Progenitor cell of endocrine pancreas (in vitro differentiated cells): ENCODE measurements at regions not wholly inside any gene's neighbourhood (a gene's known extent, or its start where the extent isn't known, plus 50 kb on each side); places are given as distances from the start of the nearest gene placed in this dataset.
A peak's percentile ranks its signal among the peaks of the same experiment; 100 is the strongest.

Source experiments
- DNase-seq: peaks from one replicate; pipeline ENCODE4 v3.0.0; 2021; ENCODE audit warnings: low spot score; ENCODE audit not compliant: unreplicated experiment
- H3K27ac Mint-ChIP-seq: 2 replicates; pipeline ENCODE4 v1.8.0; 2021; ENCODE audit warnings: mild to moderate bottlenecking, moderate library complexity, mixed read lengths
- H3K27me3 Mint-ChIP-seq: 2 replicates; pipeline ENCODE4 v1.8.0; 2021; ENCODE audit warnings: mixed read lengths
- H3K36me3 Mint-ChIP-seq: 2 replicates; pipeline ENCODE4 v1.8.0; 2022; ENCODE audit warnings: mixed read lengths; ENCODE audit not compliant: insufficient read depth
- H3K4me1 Mint-ChIP-seq: 2 replicates; pipeline ENCODE4 v1.8.0; 2021; ENCODE audit warnings: low read depth, mixed read lengths
- H3K4me3 Mint-ChIP-seq: 2 replicates; pipeline ENCODE4 v1.8.0; 2021; ENCODE audit warnings: low read depth, mild to moderate bottlenecking, moderate library complexity, mixed read lengths
- H3K9me3 Mint-ChIP-seq: 2 replicates; pipeline ENCODE4 v1.8.0; 2021; ENCODE audit warnings: low read depth, mixed read lengths
- TF ChIP-seq, protein P1 (sequence below): fragments of 200-600 bp; sonication (generic); IDR thresholded peaks from one replicate; pipeline ENCODE4 v1.5.0; 2021; ENCODE audit warnings: antibody characterized with exemption, mild to moderate bottlenecking; ENCODE audit not compliant: unreplicated experiment

DNA sequence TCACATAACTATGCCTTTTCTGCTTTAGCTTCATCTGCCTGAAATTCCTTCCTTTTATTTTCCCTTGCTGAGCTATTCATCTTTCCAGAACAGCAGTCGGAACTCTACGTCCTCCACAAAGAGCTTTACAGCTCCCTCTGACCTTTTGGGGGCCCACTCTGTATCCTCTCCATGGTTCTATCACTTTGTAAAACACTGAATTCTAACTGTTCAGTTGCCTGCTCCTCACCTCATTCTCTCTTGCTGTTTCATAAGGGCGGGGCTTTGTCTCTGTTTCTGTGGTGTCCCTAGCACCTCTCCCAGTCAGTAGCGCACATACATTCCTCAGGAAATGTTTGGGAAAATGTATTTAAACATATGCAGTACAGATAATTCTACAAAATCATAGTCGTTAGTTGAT is 737.0 kb downstream of the RAB28 start:
- DNase-seq: no peak
- H3K27ac Mint-ChIP-seq: no peak overlapping the region
- no peaks in the 10 kb centered on the region for H3K36me3 Mint-ChIP-seq
- no peaks in the 10 kb centered on the region for H3K27me3 Mint-ChIP-seq
- TF ChIP-seq, protein P1, sequence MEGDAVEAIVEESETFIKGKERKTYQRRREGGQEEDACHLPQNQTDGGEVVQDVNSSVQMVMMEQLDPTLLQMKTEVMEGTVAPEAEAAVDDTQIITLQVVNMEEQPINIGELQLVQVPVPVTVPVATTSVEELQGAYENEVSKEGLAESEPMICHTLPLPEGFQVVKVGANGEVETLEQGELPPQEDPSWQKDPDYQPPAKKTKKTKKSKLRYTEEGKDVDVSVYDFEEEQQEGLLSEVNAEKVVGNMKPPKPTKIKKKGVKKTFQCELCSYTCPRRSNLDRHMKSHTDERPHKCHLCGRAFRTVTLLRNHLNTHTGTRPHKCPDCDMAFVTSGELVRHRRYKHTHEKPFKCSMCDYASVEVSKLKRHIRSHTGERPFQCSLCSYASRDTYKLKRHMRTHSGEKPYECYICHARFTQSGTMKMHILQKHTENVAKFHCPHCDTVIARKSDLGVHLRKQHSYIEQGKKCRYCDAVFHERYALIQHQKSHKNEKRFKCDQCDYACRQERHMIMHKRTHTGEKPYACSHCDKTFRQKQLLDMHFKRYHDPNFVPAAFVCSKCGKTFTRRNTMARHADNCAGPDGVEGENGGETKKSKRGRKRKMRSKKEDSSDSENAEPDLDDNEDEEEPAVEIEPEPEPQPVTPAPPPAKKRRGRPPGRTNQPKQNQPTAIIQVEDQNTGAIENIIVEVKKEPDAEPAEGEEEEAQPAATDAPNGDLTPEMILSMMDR: no peak
- H3K9me3 Mint-ChIP-seq: no peaks in the 10 kb centered on the region
- no peak overlapping the region for H3K4me3 Mint-ChIP-seq
- no peaks in the 10 kb centered on the region for H3K4me1 Mint-ChIP-seq

GRCh38 chr4:12746221-12746620 is 737.9 kb downstream of the RAB28 start:
- no peaks in the 10 kb centered on the region for H3K27me3 Mint-ChIP-seq
- no peak overlapping the region for H3K27ac Mint-ChIP-seq
- no peaks in the 10 kb centered on the region for H3K4me1 Mint-ChIP-seq
- TF ChIP-seq, protein P1: no peak
- H3K36me3 Mint-ChIP-seq: no peaks in the 10 kb centered on the region
- DNase-seq: no peak
- H3K4me3 Mint-ChIP-seq: no peak overlapping the region
- H3K9me3 Mint-ChIP-seq: no peaks in the 10 kb centered on the region

DNA sequence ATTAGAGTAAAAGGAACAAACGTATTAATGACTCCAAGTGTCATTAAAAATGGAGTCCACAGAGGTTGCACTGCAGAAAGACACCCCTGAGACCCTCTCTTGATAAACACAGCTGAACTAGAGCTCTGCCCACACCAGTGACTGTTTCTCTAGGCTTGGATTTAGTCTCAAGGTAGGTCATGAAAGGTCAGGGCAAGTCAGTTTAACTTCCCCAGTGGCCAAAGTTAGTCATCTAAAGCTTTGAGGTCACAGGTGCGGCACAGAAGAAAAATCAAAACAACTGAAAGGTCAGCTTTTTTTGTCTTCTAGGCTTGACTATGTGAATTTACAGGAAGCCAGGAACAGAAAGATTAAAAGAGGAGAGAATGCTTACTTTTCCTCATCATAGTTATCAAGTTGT is 749.6 kb downstream of the RAB28 start:
- H3K4me1 Mint-ChIP-seq: peaks cover 3% of the 10 kb centered on the region
- TF ChIP-seq, protein P1: no peak
- peaks cover 5% of the 10 kb centered on the region for H3K27me3 Mint-ChIP-seq
- H3K4me3 Mint-ChIP-seq: no peak overlapping the region
- H3K9me3 Mint-ChIP-seq: no peaks in the 10 kb centered on the region
- H3K27ac Mint-ChIP-seq: no peak overlapping the region
- no peak for DNase-seq
- no peaks in the 10 kb centered on the region for H3K36me3 Mint-ChIP-seq

DNA sequence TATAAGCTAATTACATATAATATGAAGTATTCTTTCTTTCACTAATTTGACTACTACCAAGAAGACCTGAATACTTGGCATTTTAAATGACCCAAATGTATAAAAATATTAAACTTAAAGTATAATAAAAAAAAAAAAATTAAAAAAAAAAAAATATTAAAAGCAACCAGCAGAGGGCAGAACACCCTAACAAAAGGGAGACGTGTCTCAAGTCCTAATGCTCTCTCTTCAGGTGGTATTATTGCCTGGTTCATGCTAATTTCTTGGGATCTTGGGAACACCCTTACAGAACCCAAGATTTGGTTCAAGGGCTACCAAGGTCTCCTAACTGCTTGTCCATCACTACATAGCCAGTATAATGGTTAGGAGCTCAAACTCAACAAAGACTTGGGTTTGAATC is 754.8 kb downstream of the RAB28 start:
- H3K4me1 Mint-ChIP-seq: peaks cover 5% of the 10 kb centered on the region
- DNase-seq: no peak
- H3K27me3 Mint-ChIP-seq: peaks cover 5% of the 10 kb centered on the region
- H3K9me3 Mint-ChIP-seq: no peaks in the 10 kb centered on the region
- no peak overlapping the region for H3K4me3 Mint-ChIP-seq
- TF ChIP-seq, protein P1: peak; percentile 78
- no peak overlapping the region for H3K27ac Mint-ChIP-seq
- no peaks in the 10 kb centered on the region for H3K36me3 Mint-ChIP-seq

DNA sequence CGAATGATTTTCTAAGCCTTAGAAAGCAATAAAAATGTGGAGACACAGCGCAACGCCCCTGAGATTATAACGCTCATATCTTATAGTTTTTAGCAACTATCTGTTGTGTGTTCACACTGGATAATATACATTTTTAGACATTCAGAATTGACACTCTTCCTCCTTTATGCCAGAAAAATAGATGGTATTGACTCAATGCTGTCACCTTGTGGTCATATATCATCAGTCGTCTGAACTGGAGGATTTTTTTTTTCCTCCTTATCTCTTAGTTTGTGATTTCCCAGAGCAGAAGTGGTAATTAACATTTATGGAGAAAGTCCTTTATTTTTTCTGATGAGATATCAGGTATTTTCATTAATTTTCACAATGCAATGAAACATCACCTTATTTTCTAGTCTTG is 759.6 kb downstream of the RAB28 start:
- TF ChIP-seq, protein P1: peak; percentile 58
- Mint-ChIP-seq H3K27ac (no peak overlapping the region), H3K9me3 (no peaks in the 10 kb centered on the region), H3K27me3 (no peaks in the 10 kb centered on the region), H3K4me1 (peaks cover 11% of the 10 kb centered on the region), H3K4me3 (no peak overlapping the region), H3K36me3 (no peaks in the 10 kb centered on the region)
- no peak for DNase-seq
